ENCODE measurements at regions not wholly inside any gene's neighbourhood (a gene's known extent, or its start where the extent isn't known, plus 50 kb on each side); places are given as distances from the start of the nearest gene placed in this dataset.

DNA sequence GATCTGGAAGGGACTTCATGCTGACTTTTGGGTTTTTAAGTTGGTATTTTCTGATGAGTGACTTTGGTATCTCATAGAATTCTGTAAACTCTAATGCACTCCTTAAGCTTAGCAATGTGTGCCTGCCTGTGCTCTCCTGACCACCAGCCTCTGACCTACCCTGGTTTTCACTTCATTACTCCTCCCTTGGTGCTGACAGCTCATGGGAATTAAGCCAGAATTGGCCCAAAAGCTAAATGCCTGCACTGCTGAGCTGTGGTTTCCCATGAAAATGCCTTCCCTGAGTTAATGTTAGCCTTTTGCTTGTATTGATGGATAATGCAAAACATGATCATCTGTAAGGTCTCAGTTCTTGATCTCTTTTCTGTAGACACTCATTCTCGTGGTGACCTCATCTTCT is 308.0 kb downstream of the DOCK8 start:
- POLR2A ChIA-PET = no interaction called here
- TF ChIP-seq NFRKB (IDR thresholded peaks at IDR 0.05) (no peak), FOXA1 (IDR thresholded peaks at IDR 0.05) (no peak), ELF4 (IDR thresholded peaks at IDR 0.05) (no peak), SP1 (IDR thresholded peaks at IDR 0.05) (no peak), ARNT (IDR thresholded peaks at IDR 0.05) (no peak), ZNF384 (IDR thresholded peaks at IDR 0.05) (no peak), BHLHE40 (IDR thresholded peaks at IDR 0.05; ENCODE audit: borderline replicate concordance) (no peak), CTBP1 (IDR thresholded peaks at IDR 0.05; ENCODE audit: borderline replicate concordance) (no peak), FOXK2 (IDR thresholded peaks at IDR 0.05) (no peak), LEF1 (IDR thresholded peaks at IDR 0.05; ENCODE audit: borderline replicate concordance) (no peak), L3MBTL2 (conservative IDR thresholded peaks at IDR 0.05) (no peak), SUZ12 (IDR thresholded peaks at IDR 0.05) (no peak)
- TF ChIP-seq, protein P1, sequence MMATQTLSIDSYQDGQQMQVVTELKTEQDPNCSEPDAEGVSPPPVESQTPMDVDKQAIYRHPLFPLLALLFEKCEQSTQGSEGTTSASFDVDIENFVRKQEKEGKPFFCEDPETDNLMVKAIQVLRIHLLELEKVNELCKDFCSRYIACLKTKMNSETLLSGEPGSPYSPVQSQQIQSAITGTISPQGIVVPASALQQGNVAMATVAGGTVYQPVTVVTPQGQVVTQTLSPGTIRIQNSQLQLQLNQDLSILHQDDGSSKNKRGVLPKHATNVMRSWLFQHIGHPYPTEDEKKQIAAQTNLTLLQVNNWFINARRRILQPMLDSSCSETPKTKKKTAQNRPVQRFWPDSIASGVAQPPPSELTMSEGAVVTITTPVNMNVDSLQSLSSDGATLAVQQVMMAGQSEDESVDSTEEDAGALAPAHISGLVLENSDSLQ (IDR thresholded peaks at IDR 0.05) = no peak
- CTCF ChIA-PET = no interaction called here
- DNase-seq (ENCODE audit: extremely low spot score) = no peak

DNA sequence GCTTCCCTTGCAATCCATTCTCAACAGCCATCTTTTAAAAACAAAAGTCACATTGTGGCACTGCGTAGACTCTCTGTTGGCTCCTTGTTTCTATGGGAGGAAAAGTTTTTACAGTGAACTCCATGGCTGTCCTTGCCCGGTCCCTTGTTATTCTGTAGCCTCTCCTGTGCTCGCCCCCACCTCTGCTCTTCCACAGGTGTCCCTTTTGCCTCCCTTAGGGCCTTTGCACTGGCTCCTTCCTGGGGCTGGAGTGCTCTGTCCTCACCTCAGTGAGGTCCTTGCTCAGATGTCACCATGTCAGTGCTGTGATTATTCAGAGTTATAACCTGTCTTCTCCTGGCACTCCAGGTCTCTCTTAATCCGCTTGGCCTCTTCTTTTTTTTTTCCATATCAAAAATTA is 308.8 kb downstream of the DOCK8 start:
- POLR2A ChIA-PET = no interaction called here
- no peak for DNase-seq (ENCODE audit: extremely low spot score)
- TF ChIP-seq FOXK2 (IDR thresholded peaks at IDR 0.05) (no peak), ARNT (IDR thresholded peaks at IDR 0.05) (no peak), LEF1 (IDR thresholded peaks at IDR 0.05; ENCODE audit: borderline replicate concordance) (no peak), TARDBP (IDR thresholded peaks at IDR 0.05) (no peak), CTBP1 (IDR thresholded peaks at IDR 0.05; ENCODE audit: borderline replicate concordance) (no peak), FOXM1 (IDR thresholded peaks at IDR 0.05; ENCODE audit: borderline replicate concordance) (no peak)
- CTCF ChIA-PET = no interaction called here

DNA sequence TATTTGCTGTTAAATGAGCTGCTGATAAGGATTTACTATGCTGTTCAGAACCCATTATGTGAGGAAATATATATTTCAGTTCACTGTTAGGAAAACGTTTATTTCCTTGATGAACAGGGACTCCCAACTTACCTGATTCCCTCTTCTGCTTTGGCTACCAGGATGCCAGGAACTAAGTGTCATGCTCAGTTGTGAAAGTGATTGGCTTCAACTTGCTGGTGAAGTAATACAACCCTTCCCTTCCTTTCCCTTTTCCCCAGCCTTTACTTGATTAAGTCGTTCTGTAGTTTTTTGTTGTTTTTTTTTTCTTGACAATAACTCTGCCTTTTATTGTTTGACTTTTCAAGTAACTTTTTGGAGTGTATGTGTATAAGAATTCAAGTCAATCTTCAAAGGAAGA is 309.3 kb downstream of the DOCK8 start:
- no peak for DNase-seq (ENCODE audit: extremely low spot score)
- POLR2A ChIA-PET = no interaction called here
- CTCF ChIA-PET = no interaction called here
- no peak for TF ChIP-seq CTBP1 (IDR thresholded peaks at IDR 0.05; ENCODE audit: borderline replicate concordance)
- TF ChIP-seq TARDBP (IDR thresholded peaks at IDR 0.05) = no peak
- no peak for TF ChIP-seq ZNF384 (IDR thresholded peaks at IDR 0.05)
- no peak for TF ChIP-seq SUZ12 (IDR thresholded peaks at IDR 0.05)
- TF ChIP-seq ELF4 (IDR thresholded peaks at IDR 0.05) = no peak
- TF ChIP-seq FOXA1 (IDR thresholded peaks at IDR 0.05) = no peak
- TF ChIP-seq BHLHE40 (IDR thresholded peaks at IDR 0.05; ENCODE audit: borderline replicate concordance) = no peak
- TF ChIP-seq LEF1 (IDR thresholded peaks at IDR 0.05; ENCODE audit: borderline replicate concordance) = no peak
- TF ChIP-seq, protein P1 (IDR thresholded peaks at IDR 0.05) = no peak
- no peak for TF ChIP-seq L3MBTL2 (conservative IDR thresholded peaks at IDR 0.05)
- no peak for TF ChIP-seq SP1 (IDR thresholded peaks at IDR 0.05)
- no peak for TF ChIP-seq FOXK2 (IDR thresholded peaks at IDR 0.05)
- TF ChIP-seq ARNT (IDR thresholded peaks at IDR 0.05) = no peak
- no peak for TF ChIP-seq FOXM1 (IDR thresholded peaks at IDR 0.05; ENCODE audit: borderline replicate concordance)

DNA sequence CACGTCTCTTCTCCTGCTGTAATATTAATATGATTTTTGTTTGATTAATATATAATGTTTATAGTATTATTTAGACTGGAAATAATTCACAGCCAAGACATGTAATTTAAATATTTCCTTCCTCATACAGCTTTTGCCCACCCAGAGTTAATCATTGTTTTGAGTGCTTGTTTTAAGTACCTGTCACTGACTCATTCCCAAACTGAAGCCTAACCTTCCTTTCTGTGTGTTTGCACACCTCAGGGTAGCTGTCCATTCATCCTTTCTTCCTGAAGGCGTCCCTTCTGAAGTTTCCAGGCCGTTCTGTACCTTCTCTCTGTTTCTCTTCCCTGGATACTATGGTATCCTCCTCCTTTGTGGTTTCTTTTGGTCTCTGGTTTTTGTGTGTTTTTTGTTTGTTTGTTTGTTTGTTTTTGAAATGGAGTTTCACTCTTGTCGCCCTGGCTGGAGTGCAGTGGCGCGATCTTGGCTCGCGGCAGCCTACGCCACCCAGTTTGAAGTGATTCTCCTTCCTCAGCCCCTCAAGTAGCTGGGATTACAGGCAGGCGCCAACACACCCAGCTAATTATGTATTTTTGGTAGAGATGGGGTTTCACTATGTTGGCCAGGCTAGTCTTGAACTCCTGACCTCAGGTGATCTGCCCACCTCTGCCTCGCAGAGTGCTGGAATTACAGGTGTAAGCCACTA is 312.4 kb downstream of the DOCK8 start:
- ChIA-PET POLR2A (no interaction called here), CTCF (no interaction called here)
- TF ChIP-seq TARDBP (IDR thresholded peaks at IDR 0.05) (no peak), FOXK2 (IDR thresholded peaks at IDR 0.05) (no peak), SUZ12 (IDR thresholded peaks at IDR 0.05) (no peak)
- DNase-seq (ENCODE audit: extremely low spot score) = no peak

DNA sequence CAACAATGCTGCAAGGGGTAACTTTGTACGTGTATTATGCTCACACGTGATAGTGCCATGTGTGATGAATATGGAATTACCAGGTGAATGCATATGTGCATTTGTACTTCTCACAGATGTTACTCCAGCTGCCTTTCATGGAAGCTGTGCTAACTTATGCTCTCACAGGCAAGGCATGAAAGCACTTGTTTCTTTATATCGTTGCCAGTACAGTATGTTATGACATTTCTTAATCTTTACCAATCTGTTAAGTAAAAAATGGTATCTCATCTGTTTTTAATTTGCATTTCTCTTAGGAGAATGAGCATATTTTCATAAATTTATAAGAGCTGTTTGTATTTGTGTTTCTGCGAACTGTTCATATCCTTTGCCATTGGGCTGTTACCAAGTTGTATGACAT is 311.8 kb upstream of the DMRT1 start:
- POLR2A ChIA-PET = no interaction called here
- CTCF ChIA-PET = no interaction called here
- DNase-seq (ENCODE audit: extremely low spot score) = no peak
- TF ChIP-seq SUZ12 (IDR thresholded peaks at IDR 0.05) (no peak), LEF1 (IDR thresholded peaks at IDR 0.05; ENCODE audit: borderline replicate concordance) (no peak), FOXM1 (IDR thresholded peaks at IDR 0.05; ENCODE audit: borderline replicate concordance) (no peak), HDGF (IDR thresholded peaks at IDR 0.05; ENCODE audit: borderline replicate concordance) (no peak), SP1 (IDR thresholded peaks at IDR 0.05) (no peak), ZNF384 (IDR thresholded peaks at IDR 0.05) (no peak), L3MBTL2 (conservative IDR thresholded peaks at IDR 0.05) (no peak), FOXA1 (IDR thresholded peaks at IDR 0.05) (no peak), BHLHE40 (IDR thresholded peaks at IDR 0.05; ENCODE audit: borderline replicate concordance) (no peak), ARNT (IDR thresholded peaks at IDR 0.05) (no peak), TARDBP (IDR thresholded peaks at IDR 0.05) (no peak), NFRKB (IDR thresholded peaks at IDR 0.05) (no peak)

DNA sequence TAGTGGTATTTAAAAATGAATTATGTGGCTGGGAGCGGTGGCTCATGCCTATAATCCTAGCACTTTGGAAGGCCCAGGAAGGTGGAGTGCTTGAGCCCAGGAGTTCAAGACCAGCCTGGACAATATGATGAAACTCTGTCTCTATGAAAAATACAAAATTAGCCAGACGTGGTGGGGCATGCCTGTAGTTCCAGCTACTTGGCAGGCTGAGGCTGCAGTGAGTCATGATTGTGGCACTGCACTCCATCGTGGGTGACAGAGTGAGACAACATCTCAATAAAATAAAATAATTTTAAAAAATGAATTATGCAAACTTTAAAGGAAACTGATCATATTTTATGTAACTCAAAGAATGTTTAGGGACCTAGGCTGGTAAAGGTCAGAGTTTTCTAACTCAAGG is 310.8 kb upstream of the DMRT1 start:
- ChIA-PET POLR2A (no interaction called here), CTCF (no interaction called here)
- TF ChIP-seq SP1 (IDR thresholded peaks at IDR 0.05) (no peak), TARDBP (IDR thresholded peaks at IDR 0.05) (no peak), ELF4 (IDR thresholded peaks at IDR 0.05) (no peak), HDGF (IDR thresholded peaks at IDR 0.05; ENCODE audit: borderline replicate concordance) (no peak), L3MBTL2 (conservative IDR thresholded peaks at IDR 0.05) (no peak), FOXK2 (IDR thresholded peaks at IDR 0.05) (no peak), SUZ12 (IDR thresholded peaks at IDR 0.05) (no peak), ARNT (IDR thresholded peaks at IDR 0.05) (no peak), FOXA1 (IDR thresholded peaks at IDR 0.05) (no peak), CTBP1 (IDR thresholded peaks at IDR 0.05; ENCODE audit: borderline replicate concordance) (no peak), ZNF384 (IDR thresholded peaks at IDR 0.05) (no peak), FOXM1 (IDR thresholded peaks at IDR 0.05; ENCODE audit: borderline replicate concordance) (no peak), NFRKB (IDR thresholded peaks at IDR 0.05) (no peak), LEF1 (IDR thresholded peaks at IDR 0.05; ENCODE audit: borderline replicate concordance) (no peak), BHLHE40 (IDR thresholded peaks at IDR 0.05; ENCODE audit: borderline replicate concordance) (no peak)
- TF ChIP-seq, protein P1 (IDR thresholded peaks at IDR 0.05) = no peak
- no peak for DNase-seq (ENCODE audit: extremely low spot score)

Data from HEK293T (cell line).